ENCODE measurements at regions not wholly inside any gene's neighbourhood (a gene's known extent, or its start where the extent isn't known, plus 50 kb on each side); places are given as distances from the start of the nearest gene placed in this dataset.

- TF ChIP-seq REST (IDR thresholded peaks at IDR 0.05) (no peak), JUND (IDR thresholded peaks at IDR 0.05) (no peak), SP1 (IDR thresholded peaks at IDR 0.05) (no peak), FOXA1 (IDR thresholded peaks at IDR 0.05) (no peak)
Measured at GRCh38 chr10:8815969-8816368, 761.5 kb downstream of the GATA3 start (continued).

- Histone ChIP-seq H3K9ac (ENCODE audit: low read depth in 1 of 2, low read length in 2 of 2) (no peak overlapping the region), H3K4me3 (ENCODE audit: low read depth in 1 of 3, low read length in 3 of 3) (no peak overlapping the region), H3K4me1 (ENCODE audit: control insufficient read depth in 4 of 4, insufficient read depth in 4 of 4, low read length in 3 of 4) (no peaks in the 10 kb centered on the region), H3K27me3 (ENCODE audit: control insufficient read depth in 4 of 4, insufficient read depth in 4 of 4, low read length in 3 of 4) (peaks cover 0 to 5% (median 0%) of the 10 kb centered on the region in 4 donors), H3K27ac (ENCODE audit: low read depth in 1 of 2, low read length in 2 of 2) (no peak overlapping the region), H3K9me3 (ENCODE audit: control insufficient read depth in 4 of 4, low read length in 3 of 4) (no peaks in the 10 kb centered on the region), H3K36me3 (ENCODE audit: control insufficient read depth in 4 of 4, insufficient read depth in 3 of 4, low read depth in 1 of 4, low read length in 3 of 4) (no peaks in the 10 kb centered on the region)
- no peak for DNase-seq (ENCODE audit: low spot score)
- TF ChIP-seq SP1 (IDR thresholded peaks at IDR 0.05) (no peak), HNF4A (conservative IDR thresholded peaks at IDR 0.05) (no peak), REST (IDR thresholded peaks at IDR 0.05) (no peak)
- 37% methylated on average over 2 of the region's 2 CpGs for WGBS
Measured at GRCh38 chr10:8817299-8817698, 762.8 kb downstream of the GATA3 start.

- Histone ChIP-seq H3K36me3 (ENCODE audit: control insufficient read depth in 4 of 4, insufficient read depth in 3 of 4, low read depth in 1 of 4, low read length in 3 of 4) (no peaks in the 10 kb centered on the region), H3K27ac (ENCODE audit: low read depth in 1 of 2, low read length in 2 of 2) (no peak overlapping the region), H3K4me3 (ENCODE audit: low read depth in 1 of 3, low read length in 3 of 3) (no peak overlapping the region), H3K4me1 (ENCODE audit: control insufficient read depth in 4 of 4, insufficient read depth in 4 of 4, low read length in 3 of 4) (no peaks in the 10 kb centered on the region), H3K9me3 (ENCODE audit: control insufficient read depth in 4 of 4, low read length in 3 of 4) (no peaks in the 10 kb centered on the region), H3K9ac (ENCODE audit: low read depth in 1 of 2, low read length in 2 of 2) (no peak overlapping the region), H3K27me3 (ENCODE audit: control insufficient read depth in 4 of 4, insufficient read depth in 4 of 4, low read length in 3 of 4) (no peaks in the 10 kb centered on the region)
- WGBS: 73% methylated on average over 8 of the region's 8 CpGs
- DNase-seq (ENCODE audit: low spot score): no peak
- TF ChIP-seq RAD21 (IDR thresholded peaks at IDR 0.05): no peak
- no peak for TF ChIP-seq NR2F2 (IDR thresholded peaks at IDR 0.05)
- TF ChIP-seq SP1 (IDR thresholded peaks at IDR 0.05): no peak
- TF ChIP-seq TAF1 (conservative IDR thresholded peaks at IDR 0.05): no peak
- TF ChIP-seq RXRA (IDR thresholded peaks at IDR 0.05): no peak
- TF ChIP-seq FOXA1 (IDR thresholded peaks at IDR 0.05): no peak
- TF ChIP-seq GABPA (IDR thresholded peaks at IDR 0.05 in 1 of 2, conservative IDR thresholded peaks at IDR 0.05 in 1 of 2): no peak
- TF ChIP-seq ATF3 (IDR thresholded peaks at IDR 0.05): no peak
- TF ChIP-seq YY1 (IDR thresholded peaks at IDR 0.05): no peak
- no peak for TF ChIP-seq HNF4G (IDR thresholded peaks at IDR 0.05)
- no peak for TF ChIP-seq EGR1 (IDR thresholded peaks at IDR 0.05; ENCODE audit: low read depth in 2 of 2)
- TF ChIP-seq REST (IDR thresholded peaks at IDR 0.05): no peak
- TF ChIP-seq MAX (IDR thresholded peaks at IDR 0.05): no peak
- TF ChIP-seq FOXA2 (IDR thresholded peaks at IDR 0.05): no peak
- TF ChIP-seq ZBTB33 (IDR thresholded peaks at IDR 0.05): no peak
Measured at GRCh38 chr10:8825611-8826010, 771.1 kb downstream of the GATA3 start.
